Keratinocyte (primary cell): ENCODE measurements at regions not wholly inside any gene's neighbourhood (a gene's known extent, or its start where the extent isn't known, plus 50 kb on each side); places are given as distances from the start of the nearest gene placed in this dataset.

Experiments used
- DNase-seq: peaks from one replicate; pipeline ENCODE4 v3.0.0-alpha.2; 2011; ENCODE audit warnings: low read depth, missing footprints, low spot score
- FAIRE-seq: peaks from 2 replicates; lab custom pipeline; 2011; peaks lifted over from hg19 to GRCh38; lab: Jason Lieb, UNC
- H2AFZ ChIP-seq: 2 replicates; pipeline ENCODE4 v1.6.0; 2012; ENCODE audit warnings: low read length, control low read depth, inconsistent platforms; ENCODE audit not compliant: control insufficient read depth
- H3K27ac ChIP-seq: 2 replicates; pipeline ENCODE4 v1.5.1; 2011; ENCODE audit warnings: low read length; ENCODE audit not compliant: control insufficient read depth, insufficient read depth
- H3K27me3 ChIP-seq: 3 replicates; pipeline ENCODE4 v1.6.0; 2011; ENCODE audit warnings: low read length; ENCODE audit not compliant: control insufficient read depth, insufficient read depth; ENCODE audit errors: extremely low read depth
- H3K36me3 ChIP-seq, 2 experiments: 2 replicates in 1 of 2; 3 replicates in 1 of 2; pipeline ENCODE4 v1.5.1; 2011; ENCODE audit warnings: low read length in 2 of 2, mild to moderate bottlenecking in 1 of 2; ENCODE audit not compliant: control insufficient read depth in 2 of 2, insufficient read depth in 2 of 2; ENCODE audit errors: extremely low read depth in 1 of 2
- H3K4me1 ChIP-seq: 3 replicates; pipeline ENCODE4 v1.5.1; 2011; ENCODE audit warnings: low read length; ENCODE audit not compliant: control insufficient read depth, insufficient read depth; ENCODE audit errors: extremely low read depth
- H3K4me2 ChIP-seq: 3 replicates; pipeline ENCODE4 v1.6.0; 2011; ENCODE audit warnings: low read depth, low read length; ENCODE audit not compliant: control insufficient read depth, insufficient read depth; ENCODE audit errors: extremely low read depth
- H3K4me3 ChIP-seq, 3 experiments: fragments of 200-600 bp in 1 of 3; sonication (generic) in 1 of 3; 2 replicates in 2 of 3; 3 replicates in 1 of 3; pipeline ENCODE4 v1.5.1; 2011 to 2016; ENCODE audit warnings: low read length in 3 of 3, mild to moderate bottlenecking in 3 of 3, control low read depth in 2 of 3, inconsistent platforms in 1 of 3, low read depth in 1 of 3, mixed read lengths in 1 of 3, mixed run types in 1 of 3, moderate library complexity in 1 of 3; ENCODE audit not compliant: control insufficient read depth in 2 of 3, insufficient read depth in 2 of 3; ENCODE audit errors: extremely low read depth in 1 of 3
- H3K79me2 ChIP-seq: 2 replicates; pipeline ENCODE4 v1.6.0; 2012; ENCODE audit warnings: low read length; ENCODE audit not compliant: control insufficient read depth, insufficient read depth
- H3K9ac ChIP-seq: 3 replicates; pipeline ENCODE4 v1.6.0; 2011; ENCODE audit warnings: low read length; ENCODE audit not compliant: control insufficient read depth, insufficient read depth; ENCODE audit errors: extremely low read depth
- H3K9me1 ChIP-seq: 3 replicates; pipeline ENCODE4 v1.6.0; 2011; ENCODE audit warnings: low read length; ENCODE audit not compliant: control insufficient read depth, insufficient read depth; ENCODE audit errors: extremely low read depth
- H3K9me3 ChIP-seq: 2 replicates; pipeline ENCODE4 v1.5.1; 2012; ENCODE audit warnings: low read depth, low read length; ENCODE audit not compliant: control insufficient read depth
- H4K20me1 ChIP-seq: 3 replicates; pipeline ENCODE4 v1.6.0; 2011; ENCODE audit warnings: low read length; ENCODE audit not compliant: control insufficient read depth, insufficient read depth; ENCODE audit errors: extremely low read depth
- CTCF ChIP-seq, 3 experiments: IDR thresholded peaks in 1 of 3; conservative IDR thresholded peaks in 1 of 3; optimal IDR thresholded peaks in 1 of 3; 2 replicates in 2 of 3; 3 replicates in 1 of 3; pipeline versions ENCODE3 to v1.5.1; 2011; ENCODE audit warnings: low read length in 3 of 3, mild to moderate bottlenecking in 3 of 3, moderate library complexity in 2 of 3, control low read depth in 1 of 3, inconsistent platforms in 1 of 3; ENCODE audit not compliant: insufficient read depth in 2 of 3; ENCODE audit errors: extremely low read depth in 1 of 3
- EZH2 ChIP-seq: IDR thresholded peaks from one replicate; pipeline ENCODE4 v1.6.1; 2012; ENCODE audit warnings: inconsistent platforms, mild to moderate bottlenecking, low read length, moderate library complexity
- dilution Hi-C: fragments of 300-500 bp; cut with MboI; formaldehyde crosslinking; loops from one replicate; pipeline ENCODE4 v1.7.0; 2020; ENCODE audit warnings: low sequenced_read_pairs; ENCODE audit not compliant: extremely low pct_ligation_motif_present

GRCh38 chr7:34343667-34344066 lies 314.4 kb upstream of the NPSR1 start:
- dilution Hi-C loops, result no loop called here
- TF ChIP-seq CTCF (optimal IDR thresholded peaks at IDR 0.05 in 1 of 3, IDR thresholded peaks at IDR 0.05 in 1 of 3, conservative IDR thresholded peaks at IDR 0.05 in 1 of 3; ENCODE audit: extremely low read depth in 1 of 3, insufficient read depth in 2 of 3, low read length in 3 of 3) (no peak), EZH2 (no peak)
- Histone ChIP-seq H3K4me2 (no peak overlapping the region), H3K79me2 (no peaks in the 10 kb centered on the region), H3K9ac (no peak overlapping the region), H3K36me3 (no peaks in the 10 kb centered on the region), H3K9me3 (no peaks in the 10 kb centered on the region), H3K27ac (no peak overlapping the region), H3K9me1 (no peaks in the 10 kb centered on the region), H3K4me3 (no peak overlapping the region), H2AFZ (no peak overlapping the region), H3K27me3 (no peaks in the 10 kb centered on the region), H3K4me1 (peaks cover 28% of the 10 kb centered on the region), H4K20me1 (no peaks in the 10 kb centered on the region)
- FAIRE-seq, result no peak
- no peak for DNase-seq

GRCh38 chr7:34354011-34354410 lies 304.0 kb upstream of the NPSR1 start:
- Histone ChIP-seq H3K4me1 (peaks cover 22% of the 10 kb centered on the region), H3K79me2 (no peaks in the 10 kb centered on the region), H3K9me1 (no peaks in the 10 kb centered on the region), H3K4me2 (no peak overlapping the region), H3K27ac (no peak overlapping the region), H3K9ac (no peak overlapping the region), H3K27me3 (no peaks in the 10 kb centered on the region), H4K20me1 (no peaks in the 10 kb centered on the region), H3K4me3 (no peak overlapping the region), H3K9me3 (no peaks in the 10 kb centered on the region), H3K36me3 (no peaks in the 10 kb centered on the region), H2AFZ (no peak overlapping the region)
- no peak for DNase-seq
- no peak for FAIRE-seq
- TF ChIP-seq CTCF (optimal IDR thresholded peaks at IDR 0.05 in 1 of 3, IDR thresholded peaks at IDR 0.05 in 1 of 3, conservative IDR thresholded peaks at IDR 0.05 in 1 of 3; ENCODE audit: extremely low read depth in 1 of 3, insufficient read depth in 2 of 3, low read length in 3 of 3) (no peak), EZH2 (no peak)
- dilution Hi-C loops, result no loop called here
